Right lobe of liver (tissue), 6 donors: ENCODE measurements at regions not wholly inside any gene's neighbourhood (a gene's known extent, or its start where the extent isn't known, plus 50 kb on each side); places are given as distances from the start of the nearest gene placed in this dataset.
"Not testable (repeated sequence)": the region's sequence is repeated elsewhere in the genome, so short reads cannot be mapped to it uniquely, and the experiment has no call there.

ENCODE experiments used
- ATAC-seq, 4 donors: fragments of 200-7000 bp; cut with Tn5 transposase; one replicate each; pipeline ENCODE4 v1.9.1; 2020; ENCODE audit warnings: mild to moderate bottlenecking in 4 of 4, moderate library complexity in 4 of 4
- DNase-seq, 3 donors: peaks; one replicate each; pipeline ENCODE4 v3.0.0-alpha.2; 2020
- H3K27ac ChIP-seq, 3 donors: fragments of 200-600 bp; one replicate each; pipeline ENCODE4 v1.8.0; 2022
- H3K27me3 ChIP-seq, 2 donors: fragments of 200-600 bp; one replicate each; pipeline ENCODE4 v1.8.0; 2022
- H3K36me3 ChIP-seq, 4 donors: fragments of 200-600 bp; sonication (generic) in 1 of 4; one replicate each; pipeline versions ENCODE4 v1.5.1 to v1.8.0; 2017 to 2022; ENCODE audit warnings: control low read depth in 1 of 4
- H3K4me1 ChIP-seq, 4 donors: fragments of 200-600 bp; sonication (generic) in 1 of 4; one replicate each; pipeline versions ENCODE4 v1.5.1 to v1.8.0; 2017 to 2022; ENCODE audit warnings: control low read depth in 1 of 4
- H3K4me3 ChIP-seq, 3 donors: fragments of 200-600 bp; one replicate each; pipeline ENCODE4 v1.8.0; 2022
- H3K9me3 ChIP-seq, 4 donors: fragments of 200-600 bp; sonication (generic) in 1 of 4; one replicate each; pipeline versions ENCODE4 v1.5.1 to v1.8.0; 2017 to 2022; ENCODE audit warnings: control low read depth in 1 of 4
- POLR2A ChIP-seq: fragments of 450-650 bp; IDR thresholded peaks from one replicate; pipeline ENCODE4 v1.6.1; 2017; ENCODE audit warnings: antibody characterized with exemption, mild to moderate bottlenecking
- WGBS: methylation state at CpG from one replicate; pipeline ENCODE4 v1.1.6; 2018; ENCODE audit warnings: low coverage, low lambda C conversion rate; ENCODE audit not compliant: insufficient coverage; ENCODE audit errors: missing lambda C conversion rate; 5-methylcytosine and 5-hydroxymethylcytosine counted together
- intact Hi-C, 2 donors: fragments of 100-400 bp; cut with DNase I; formaldehyde crosslinking; loops; one replicate each; pipeline versions ENCODE4 v1.11.2 to v1.14.1; 2022
- TF ChIP-seq, protein P1 (sequence below), 4 donors: fragments of 200-600 bp in 3 of 4; fragments of 450-650 bp in 1 of 4; IDR thresholded peaks; one replicate each; pipeline versions ENCODE4 v1.5.1 to v1.8.0; 2016 to 2022; ENCODE audit warnings: antibody characterized with exemption in 4 of 4, mild to moderate bottlenecking in 2 of 4
- donor health status: DM: no; HTN: yes; CAD: no.
- donor health status: DM: no; HTN: no; CAD: no.
- donor health status: DM: no; HTN: no; CAD: no.
- donor health status: DM: no; HTN: yes; CAD: no.
- donor health status: DM: no; HTN: yes; CAD: no.

DNA sequence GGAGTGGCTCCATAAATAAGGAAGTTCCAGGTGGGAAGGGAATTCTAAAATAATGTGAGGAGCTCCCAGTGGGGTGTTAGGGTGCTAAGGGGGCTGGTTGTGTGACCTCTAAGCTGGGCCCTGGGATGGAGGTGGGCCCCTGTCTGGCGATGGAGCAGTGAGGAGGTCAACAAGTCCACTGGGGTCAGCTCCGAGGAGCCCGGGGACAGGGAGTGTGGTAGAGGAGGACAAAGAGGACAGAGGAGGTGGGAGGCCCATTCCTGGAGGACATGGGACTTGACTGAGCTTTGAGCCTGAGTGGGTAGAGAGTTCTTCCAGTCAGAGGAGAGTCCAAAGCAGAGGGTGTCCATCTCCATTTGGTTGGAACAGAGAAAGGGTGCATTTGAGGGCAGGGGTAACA is 390.2 kb downstream of the TSHZ3 start:
- Histone ChIP-seq H3K4me1 (no peaks in the 10 kb centered on the region), H3K27ac (no peak overlapping the region), H3K36me3 (no peaks in the 10 kb centered on the region), H3K4me3 (no peak overlapping the region), H3K27me3 (no peaks in the 10 kb centered on the region), H3K9me3 (no peaks in the 10 kb centered on the region)
- 29% methylated on average over 3 of the region's 3 CpGs for WGBS
- TF ChIP-seq, protein P1, sequence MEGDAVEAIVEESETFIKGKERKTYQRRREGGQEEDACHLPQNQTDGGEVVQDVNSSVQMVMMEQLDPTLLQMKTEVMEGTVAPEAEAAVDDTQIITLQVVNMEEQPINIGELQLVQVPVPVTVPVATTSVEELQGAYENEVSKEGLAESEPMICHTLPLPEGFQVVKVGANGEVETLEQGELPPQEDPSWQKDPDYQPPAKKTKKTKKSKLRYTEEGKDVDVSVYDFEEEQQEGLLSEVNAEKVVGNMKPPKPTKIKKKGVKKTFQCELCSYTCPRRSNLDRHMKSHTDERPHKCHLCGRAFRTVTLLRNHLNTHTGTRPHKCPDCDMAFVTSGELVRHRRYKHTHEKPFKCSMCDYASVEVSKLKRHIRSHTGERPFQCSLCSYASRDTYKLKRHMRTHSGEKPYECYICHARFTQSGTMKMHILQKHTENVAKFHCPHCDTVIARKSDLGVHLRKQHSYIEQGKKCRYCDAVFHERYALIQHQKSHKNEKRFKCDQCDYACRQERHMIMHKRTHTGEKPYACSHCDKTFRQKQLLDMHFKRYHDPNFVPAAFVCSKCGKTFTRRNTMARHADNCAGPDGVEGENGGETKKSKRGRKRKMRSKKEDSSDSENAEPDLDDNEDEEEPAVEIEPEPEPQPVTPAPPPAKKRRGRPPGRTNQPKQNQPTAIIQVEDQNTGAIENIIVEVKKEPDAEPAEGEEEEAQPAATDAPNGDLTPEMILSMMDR (IDR thresholded peaks at IDR 0.05): no peak
- ATAC-seq (no peak), DNase-seq (no peak)
- intact Hi-C loops: no loop called here

DNA sequence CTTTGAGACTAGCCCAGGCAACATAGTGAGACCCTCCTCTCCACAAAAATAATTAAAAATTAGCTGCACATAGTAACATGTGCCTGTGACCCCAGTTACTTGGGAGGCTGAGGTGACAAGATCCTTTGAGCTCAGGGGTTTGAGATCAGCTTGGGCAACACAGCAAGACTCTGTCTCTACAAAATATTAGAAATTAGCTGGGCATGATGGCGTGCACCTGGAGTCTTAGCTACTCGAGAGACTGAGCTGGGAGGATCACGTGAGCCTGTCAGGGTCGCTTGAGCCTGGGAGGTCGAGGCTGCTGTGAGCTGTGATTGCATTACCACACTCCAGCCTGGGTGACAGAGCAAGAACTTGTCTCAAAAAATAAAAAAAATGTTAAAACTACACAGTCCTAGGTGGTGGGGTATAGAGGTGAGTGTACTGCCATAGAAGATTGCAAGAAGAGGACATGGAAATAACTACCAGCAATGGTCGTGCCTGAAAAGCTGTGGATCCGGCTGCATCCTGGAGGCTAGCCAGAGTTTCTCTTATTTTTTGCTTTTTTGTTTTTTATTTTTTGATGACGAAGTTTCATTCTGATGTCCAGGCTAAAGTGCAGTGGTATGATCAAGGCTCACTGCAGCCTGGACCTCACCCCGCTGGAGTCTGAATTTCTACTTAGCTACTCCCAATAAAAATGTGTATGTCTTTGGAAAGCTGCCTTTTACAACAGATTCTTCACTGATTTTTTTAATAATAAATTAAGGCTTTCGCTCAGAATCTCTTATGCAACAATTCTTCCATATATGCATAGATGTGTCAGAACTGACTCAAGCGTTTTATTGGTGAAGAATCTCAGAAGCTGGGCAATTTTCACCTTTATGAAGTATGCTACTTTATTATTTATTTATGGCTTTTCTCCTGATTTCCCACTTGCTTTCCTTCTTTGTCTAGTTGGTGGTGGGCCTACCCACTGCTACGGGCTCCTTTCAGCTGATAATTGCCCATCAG is 393.8 kb downstream of the TSHZ3 start:
- WGBS: 60% methylated on average over 11 of the region's 12 CpGs
- TF ChIP-seq, protein P1 (IDR thresholded peaks at IDR 0.05): no peak
- no peak for TF ChIP-seq POLR2A
- intact Hi-C loops: no loop called here
- Histone ChIP-seq H3K27me3 (no peaks in the 10 kb centered on the region), H3K9me3 (no peaks in the 10 kb centered on the region), H3K36me3 (no peaks in the 10 kb centered on the region), H3K27ac (no peak overlapping the region), H3K4me1 (no peaks in the 10 kb centered on the region), H3K4me3 (no peak overlapping the region)
- ATAC-seq (no peak), DNase-seq (no peak)

DNA sequence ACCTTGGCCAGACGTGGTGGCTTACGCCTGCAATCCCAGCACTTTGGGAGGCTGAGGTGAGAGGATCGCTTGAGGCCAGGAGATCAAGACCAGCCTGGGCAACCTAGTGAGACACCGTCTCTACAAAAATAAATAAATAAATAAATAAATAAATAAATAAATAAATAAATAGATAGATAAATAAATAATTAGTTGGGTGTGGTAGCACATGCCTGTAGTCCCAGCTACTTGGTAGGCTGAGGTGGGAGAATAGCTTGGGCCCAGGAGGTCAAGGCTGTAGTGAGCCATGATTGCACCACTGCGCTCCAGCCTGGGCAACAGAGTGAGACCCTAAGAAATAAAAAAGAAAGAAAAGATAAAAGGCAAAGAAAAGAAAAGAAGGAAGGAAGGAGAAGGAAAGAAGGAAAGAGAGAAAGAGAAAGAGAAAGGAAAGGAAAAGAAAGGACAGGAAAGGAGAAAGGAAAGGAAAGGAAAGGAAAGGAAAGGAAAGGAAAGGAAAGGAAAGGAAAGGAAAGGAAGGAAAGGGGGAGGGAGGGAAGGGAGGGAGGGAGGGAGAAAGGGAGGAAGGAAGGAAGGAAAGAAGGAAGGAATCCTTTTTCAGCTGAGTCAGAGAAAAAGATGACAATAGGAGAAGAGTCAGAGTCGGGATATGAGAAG is 404.8 kb downstream of the TSHZ3 start:
- H3K27ac ChIP-seq, H3K4me3 ChIP-seq, H3K9me3 ChIP-seq, H3K36me3 ChIP-seq, DNase-seq, H3K27me3 ChIP-seq, H3K4me1 ChIP-seq, intact Hi-C loops, ATAC-seq: not testable (repeated sequence)
- 50% methylated on average over 5 of the region's 6 CpGs for WGBS

DNA sequence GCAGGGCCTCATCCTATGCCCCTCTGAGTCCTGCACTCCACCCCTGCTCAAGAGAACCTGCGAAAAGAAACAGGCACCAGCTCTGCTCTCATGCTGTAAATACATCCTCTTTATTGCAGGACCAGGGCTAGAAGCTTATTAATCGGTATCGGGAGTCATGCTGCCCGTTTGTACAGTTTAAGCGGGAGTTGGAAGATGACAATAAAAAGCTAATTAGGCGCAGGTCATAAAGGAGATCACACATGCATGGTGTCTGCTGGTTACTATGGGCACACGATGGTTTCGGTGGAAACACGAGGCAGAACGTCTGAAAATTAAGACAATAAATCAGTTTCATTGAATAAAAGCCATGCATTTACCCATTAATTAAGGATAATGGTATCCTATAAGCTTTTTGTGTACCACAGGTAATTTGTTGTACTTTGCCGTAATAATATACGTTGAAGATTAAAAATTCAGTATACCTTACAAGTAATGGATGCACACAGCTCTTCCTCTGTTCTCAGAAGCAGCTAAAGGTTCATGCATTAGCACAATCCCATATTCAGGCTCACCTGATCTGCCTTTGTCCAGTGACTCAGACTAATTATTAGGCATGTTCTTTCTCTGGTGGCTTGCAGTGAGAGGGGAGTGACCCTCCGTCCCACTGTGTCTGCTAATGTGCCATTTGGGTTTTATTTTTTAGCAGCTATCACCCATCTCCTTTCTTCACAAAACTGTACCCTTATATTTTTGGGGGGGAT is 406.0 kb downstream of the TSHZ3 start:
- no peak overlapping the region for H3K27ac ChIP-seq
- intact Hi-C loops: no loop called here
- H3K9me3 ChIP-seq: no peaks in the 10 kb centered on the region
- no peak for TF ChIP-seq POLR2A
- TF ChIP-seq, protein P1 (IDR thresholded peaks at IDR 0.05): no peak
- 73% methylated on average over 13 of the region's 13 CpGs for whole genome bisulfite sequencing
- H3K27me3 ChIP-seq: no peaks in the 10 kb centered on the region
- no peaks in the 10 kb centered on the region for H3K36me3 ChIP-seq
- no peak overlapping the region for H3K4me3 ChIP-seq
- DNase-seq (no peak), ATAC-seq (no peak)
- H3K4me1 ChIP-seq: no peaks in the 10 kb centered on the region
